Subcutaneous abdominal adipose tissue (tissue), 5 donors: ENCODE measurements at regions not wholly inside any gene's neighbourhood (a gene's known extent, or its start where the extent isn't known, plus 50 kb on each side); places are given as distances from the start of the nearest gene placed in this dataset.

Experiments
- H3K27ac ChIP-seq: one replicate; pipeline ENCODE4 v1.7.0; 2013; ENCODE audit warnings: low read depth, mild to moderate bottlenecking, inconsistent platforms, low read length, moderate library complexity
- H3K27me3 ChIP-seq, 5 donors: one replicate each; pipeline ENCODE4 v1.7.0; 2013; ENCODE audit warnings: low read length in 5 of 5, inconsistent platforms in 1 of 5; ENCODE audit not compliant: control insufficient read depth in 5 of 5, insufficient read depth in 4 of 5
- H3K36me3 ChIP-seq, 5 donors: one replicate each; pipeline ENCODE4 v1.7.0; 2013; ENCODE audit warnings: low read length in 5 of 5; ENCODE audit not compliant: control insufficient read depth in 5 of 5, insufficient read depth in 5 of 5
- H3K4me1 ChIP-seq, 5 donors: one replicate each; pipeline ENCODE4 v1.7.0; 2013; ENCODE audit warnings: low read length in 5 of 5, mild to moderate bottlenecking in 3 of 5, moderate library complexity in 1 of 5; ENCODE audit not compliant: control insufficient read depth in 5 of 5, insufficient read depth in 5 of 5
- H3K4me3 ChIP-seq, 5 donors: one replicate each; pipeline ENCODE4 v1.7.0; 2013; ENCODE audit warnings: low read length in 5 of 5, low read depth in 1 of 5
- H3K9ac ChIP-seq, 5 donors: one replicate each; pipeline ENCODE4 v1.7.0; 2013; ENCODE audit warnings: low read length in 5 of 5, mild to moderate bottlenecking in 4 of 5, moderate library complexity in 3 of 5
- H3K9me3 ChIP-seq, 5 donors: one replicate each; pipeline ENCODE4 v1.7.0; 2013; ENCODE audit warnings: low read length in 5 of 5; ENCODE audit not compliant: control insufficient read depth in 5 of 5
- donor health status: healthy.
- donor health status: healthy.
- donor health status: healthy.
- donor health status: healthy.
- donor health status: healthy.

GRCh38 chr10:106500041-106500924 is 664.2 kb downstream of the SORCS1 start:
- Histone ChIP-seq H3K9me3 (no peaks in the 10 kb centered on the region), H3K9ac (no peak overlapping the region), H3K27me3 (no peaks in the 10 kb centered on the region), H3K27ac (no peak overlapping the region), H3K36me3 (no peaks in the 10 kb centered on the region), H3K4me3 (no peak overlapping the region), H3K4me1 (no peaks in the 10 kb centered on the region)

- no peaks in the 10 kb centered on the region for H3K9me3 ChIP-seq
- no peaks in the 10 kb centered on the region for H3K27me3 ChIP-seq
Observed at GRCh38 chr10:106499448-106499847, 665.1 kb downstream of the SORCS1 start.

DNA sequence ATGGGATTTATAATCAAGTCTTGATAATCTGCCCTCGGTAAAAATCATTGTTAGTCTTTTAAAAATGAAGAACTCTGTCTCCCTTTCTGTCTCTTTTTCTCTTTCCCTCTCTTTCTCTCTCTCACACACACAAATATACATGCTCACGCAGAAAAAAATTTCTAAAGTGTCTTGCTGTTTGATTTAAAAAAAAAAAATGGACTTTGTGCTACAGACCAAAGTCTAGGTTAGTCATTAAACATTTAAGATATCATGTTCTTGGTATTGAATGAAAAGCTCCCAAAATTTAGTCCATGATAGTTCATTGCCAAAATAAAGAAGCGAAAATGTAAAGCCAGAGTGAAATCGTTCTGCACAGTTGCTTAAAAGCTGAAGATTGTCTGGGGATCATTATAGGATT is 665.8 kb downstream of the SORCS1 start:
- Histone ChIP-seq H3K9me3 (no peaks in the 10 kb centered on the region), H3K36me3 (no peaks in the 10 kb centered on the region), H3K27ac (no peak overlapping the region), H3K27me3 (no peaks in the 10 kb centered on the region), H3K9ac (no peak overlapping the region), H3K4me3 (no peak overlapping the region), H3K4me1 (no peaks in the 10 kb centered on the region)

More at GRCh38 chr10:106499448-106499847, 665.1 kb downstream of the SORCS1 start:
- Histone ChIP-seq H3K4me3 (no peak overlapping the region), H3K4me1 (no peaks in the 10 kb centered on the region), H3K36me3 (no peaks in the 10 kb centered on the region), H3K27ac (no peak overlapping the region), H3K9ac (no peak overlapping the region)

GRCh38 chr10:106495931-106496330 is 668.6 kb downstream of the SORCS1 start:
- Histone ChIP-seq H3K27ac (no peak overlapping the region), H3K27me3 (no peaks in the 10 kb centered on the region), H3K4me1 (no peaks in the 10 kb centered on the region), H3K9me3 (peaks cover 0 to 3% (median 2%) of the 10 kb centered on the region in 5 donors), H3K9ac (no peak overlapping the region), H3K36me3 (no peaks in the 10 kb centered on the region), H3K4me3 (no peak overlapping the region)

DNA sequence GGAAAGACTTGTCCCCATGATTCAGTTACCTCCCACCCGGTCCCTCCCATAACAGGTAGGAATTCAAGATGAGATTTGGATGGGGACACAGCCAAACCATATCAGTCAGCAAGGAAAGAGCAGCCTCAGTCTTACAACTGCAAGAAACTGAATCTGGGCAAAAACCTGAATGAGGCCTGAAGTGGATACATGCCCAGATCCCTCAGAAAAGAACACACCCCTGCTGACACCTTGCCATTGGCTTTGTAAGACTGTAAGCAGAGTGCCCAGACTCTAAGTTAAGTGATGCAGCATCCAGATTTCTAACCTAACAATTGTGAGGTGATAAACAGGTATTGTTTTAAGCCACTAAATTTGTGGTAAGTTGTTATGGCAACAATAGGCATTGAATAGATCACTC is 670.8 kb downstream of the SORCS1 start:
- Histone ChIP-seq H3K4me1 (no peaks in the 10 kb centered on the region), H3K9ac (no peak overlapping the region), H3K27me3 (no peaks in the 10 kb centered on the region), H3K36me3 (no peaks in the 10 kb centered on the region), H3K27ac (no peak overlapping the region), H3K4me3 (no peak overlapping the region), H3K9me3 (peaks cover 0 to 5% (median 4%) of the 10 kb centered on the region in 5 donors)

DNA sequence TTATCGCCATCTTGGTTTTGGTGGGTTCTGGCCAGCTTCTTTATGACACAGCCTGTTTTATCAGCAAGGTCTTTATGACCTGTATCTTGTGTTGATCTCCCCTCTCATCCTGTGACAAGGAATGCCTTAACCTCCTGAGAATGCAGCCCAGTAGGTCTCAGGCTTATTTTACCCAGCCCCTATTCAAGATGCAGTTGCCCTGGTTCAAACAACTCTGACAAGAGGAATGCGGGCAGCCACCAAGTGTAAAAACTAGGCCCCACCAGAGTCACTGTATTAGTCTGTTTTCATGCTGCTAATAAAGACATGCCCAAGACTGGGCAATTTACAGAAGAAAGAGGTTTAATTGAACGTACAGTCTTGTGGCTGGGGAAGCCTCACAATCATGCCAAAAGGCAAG is 671.3 kb downstream of the SORCS1 start:
- H3K27ac ChIP-seq: no peak overlapping the region
- H3K4me3 ChIP-seq: no peak overlapping the region
- no peak overlapping the region for H3K9ac ChIP-seq
- peaks cover 0 to 5% (median 4%) of the 10 kb centered on the region in 5 donors for H3K9me3 ChIP-seq
- H3K27me3 ChIP-seq: no peaks in the 10 kb centered on the region
- no peaks in the 10 kb centered on the region for H3K4me1 ChIP-seq
- no peaks in the 10 kb centered on the region for H3K36me3 ChIP-seq

GRCh38 chr10:106487726-106488125 is 676.8 kb downstream of the SORCS1 start:
- no peak overlapping the region for H3K4me3 ChIP-seq
- H3K4me1 ChIP-seq: no peaks in the 10 kb centered on the region
- no peak overlapping the region for H3K27ac ChIP-seq
- no peaks in the 10 kb centered on the region for H3K36me3 ChIP-seq
- H3K27me3 ChIP-seq: no peaks in the 10 kb centered on the region
- H3K9me3 ChIP-seq: peaks cover 0 to 5% (median 4%) of the 10 kb centered on the region in 5 donors
- H3K9ac ChIP-seq: no peak overlapping the region

DNA sequence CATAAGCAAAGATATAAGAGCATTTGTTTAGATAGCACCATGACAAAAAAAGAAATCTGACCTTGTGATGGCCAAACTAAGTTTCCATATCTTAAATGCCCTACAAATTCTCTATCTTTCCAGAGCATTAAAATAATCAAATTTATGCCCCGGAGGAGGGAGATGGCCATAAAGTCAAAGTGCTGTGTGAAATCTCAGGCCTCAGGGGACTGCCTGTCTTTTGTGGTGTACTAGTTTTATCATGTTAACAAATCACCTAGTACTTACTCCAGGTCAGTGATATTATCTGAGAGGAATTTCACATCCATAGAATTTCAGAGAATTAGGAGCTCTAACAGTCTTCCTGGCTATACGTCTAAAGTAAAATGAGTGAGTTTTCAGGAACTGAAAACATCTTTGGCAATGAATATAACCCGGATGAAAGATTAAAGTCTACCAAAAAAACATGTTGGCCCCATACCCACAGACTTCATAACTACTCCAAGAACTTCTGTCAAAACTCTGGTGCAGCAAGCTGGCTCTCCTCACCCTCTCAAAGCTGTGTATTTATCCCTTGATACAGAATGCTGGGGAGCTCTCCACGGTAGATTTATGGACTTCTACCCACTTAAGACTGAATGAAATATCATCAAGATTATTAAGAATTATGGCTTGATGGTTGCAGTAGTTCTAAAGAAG is 682.8 kb downstream of the SORCS1 start:
- no peaks in the 10 kb centered on the region for H3K4me1 ChIP-seq
- H3K9ac ChIP-seq: no peak overlapping the region
- H3K27me3 ChIP-seq: no peaks in the 10 kb centered on the region
- H3K9me3 ChIP-seq: no peaks in the 10 kb centered on the region
- H3K4me3 ChIP-seq: no peak overlapping the region
- no peak overlapping the region for H3K27ac ChIP-seq
- H3K36me3 ChIP-seq: no peaks in the 10 kb centered on the region

DNA sequence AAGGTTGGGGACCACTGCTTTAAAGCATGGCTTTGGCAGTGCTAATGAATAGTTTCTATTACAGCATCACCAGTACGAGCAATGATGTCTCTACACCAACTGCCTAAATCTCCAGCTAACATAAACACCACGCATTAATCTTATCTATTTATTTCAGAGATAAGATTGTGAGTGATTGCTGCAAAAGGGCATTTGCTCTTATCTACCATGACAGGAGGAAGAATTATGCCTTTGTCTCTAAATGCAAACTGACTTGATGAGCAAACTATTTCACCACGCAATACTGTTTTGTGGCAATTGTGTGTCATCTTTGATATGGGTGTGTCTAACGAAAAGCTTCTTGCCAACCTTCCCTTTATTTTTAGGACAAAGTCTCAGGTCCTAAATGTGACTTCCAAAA is 684.9 kb downstream of the SORCS1 start:
- H3K27me3 ChIP-seq: no peaks in the 10 kb centered on the region
- no peaks in the 10 kb centered on the region for H3K4me1 ChIP-seq
- H3K36me3 ChIP-seq: no peaks in the 10 kb centered on the region
- no peak overlapping the region for H3K27ac ChIP-seq
- H3K9ac ChIP-seq: no peak overlapping the region
- H3K9me3 ChIP-seq: no peaks in the 10 kb centered on the region
- H3K4me3 ChIP-seq: no peak overlapping the region

DNA sequence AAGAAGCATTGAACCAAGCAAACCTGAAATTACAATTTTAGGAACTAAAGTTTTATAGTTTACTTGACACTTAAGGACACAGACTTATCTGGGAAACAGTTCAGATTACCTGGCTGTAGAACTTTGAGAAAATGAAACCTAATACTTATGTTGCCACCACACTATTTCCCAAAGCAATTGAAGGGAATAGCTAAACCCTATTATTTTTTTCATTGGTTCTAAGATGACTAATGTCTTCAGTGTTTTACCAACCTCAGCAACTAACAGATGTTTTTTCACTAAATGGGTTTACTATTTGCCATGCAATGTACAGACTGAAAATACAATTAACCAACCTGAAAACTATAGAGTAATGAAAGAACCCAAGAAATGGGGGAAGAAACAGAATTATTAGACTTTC is 689.6 kb downstream of the SORCS1 start:
- no peaks in the 10 kb centered on the region for H3K27me3 ChIP-seq
- no peak overlapping the region for H3K4me3 ChIP-seq
- no peak overlapping the region for H3K27ac ChIP-seq
- no peaks in the 10 kb centered on the region for H3K36me3 ChIP-seq
- no peak overlapping the region for H3K9ac ChIP-seq
- H3K9me3 ChIP-seq: no peaks in the 10 kb centered on the region
- no peaks in the 10 kb centered on the region for H3K4me1 ChIP-seq
